RWPE2 (cell line): ENCODE measurements at regions not wholly inside any gene's neighbourhood (a gene's known extent, or its start where the extent isn't known, plus 50 kb on each side); places are given as distances from the start of the nearest gene placed in this dataset.

Source experiments
- ATAC-seq: fragments of 200-7000 bp; cut with Tn5 transposase; 3 replicates; pipeline ENCODE4 v1.9.1; 2021; ENCODE audit warnings: low read depth
- DNase-seq: peaks from one replicate; pipeline ENCODE4 v3.0.0-alpha.2; 2020; ENCODE audit warnings: low spot score
- H3K27ac ChIP-seq: fragments of 450-650 bp; 2 replicates; pipeline ENCODE4 v1.5.1; 2017; ENCODE audit warnings: mild to moderate bottlenecking; ENCODE audit not compliant: poor library complexity, severe bottlenecking
- H3K27me3 ChIP-seq: fragments of 250-450 bp; sonication (Bioruptor Pico); 2 replicates; pipeline ENCODE4 v1.5.1; 2021; ENCODE audit warnings: mild to moderate bottlenecking, moderate library complexity; ENCODE audit not compliant: insufficient read depth, poor library complexity, severe bottlenecking
- H3K36me3 ChIP-seq: fragments of 250-450 bp; sonication (Bioruptor Pico); 2 replicates; pipeline ENCODE4 v1.5.1; 2020; ENCODE audit warnings: low read depth, mild to moderate bottlenecking, moderate library complexity
- H3K4me1 ChIP-seq: fragments of 250-450 bp; sonication (Bioruptor Pico); 2 replicates; pipeline ENCODE4 v1.5.1; 2021; ENCODE audit warnings: mild to moderate bottlenecking, moderate library complexity; ENCODE audit not compliant: insufficient read depth, poor library complexity, severe bottlenecking
- H3K4me3 ChIP-seq: fragments of 250-450 bp; sonication (Bioruptor Pico); 2 replicates; pipeline ENCODE4 v1.5.1; 2021; ENCODE audit warnings: mild to moderate bottlenecking, moderate library complexity; ENCODE audit not compliant: severe bottlenecking
- H3K9me3 ChIP-seq: fragments of 250-450 bp; sonication (Bioruptor Pico); 2 replicates; pipeline ENCODE4 v1.5.1; 2021; ENCODE audit warnings: mild to moderate bottlenecking, moderate library complexity; ENCODE audit not compliant: severe bottlenecking
- TF ChIP-seq, protein P1 (sequence below): fragments of 450-650 bp; IDR thresholded peaks from one replicate; pipeline ENCODE4 v1.5.1; 2017; ENCODE audit warnings: mild to moderate bottlenecking, moderate library complexity; ENCODE audit not compliant: poor library complexity, severe bottlenecking

DNA sequence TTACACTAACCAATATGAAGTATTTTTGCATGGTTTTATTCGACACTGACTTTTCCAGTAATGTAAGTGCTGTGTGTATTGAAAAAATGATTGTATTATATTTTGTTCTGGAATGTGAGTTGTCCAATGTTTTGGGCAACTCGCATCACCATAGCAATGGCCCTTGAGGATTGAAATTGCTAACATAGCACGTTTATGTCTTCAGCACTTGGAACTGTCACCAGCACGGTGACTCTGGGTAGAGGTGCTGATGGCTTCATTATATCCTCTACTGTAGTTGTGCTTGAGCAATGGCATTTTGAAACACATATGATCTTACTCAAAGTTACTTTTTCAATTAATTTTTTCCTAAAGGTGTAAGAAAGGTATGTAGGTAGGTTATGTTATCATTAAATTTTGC is 271.5 kb downstream of the ACTR3 start:
- H3K4me3 ChIP-seq: no peak overlapping the region

DNA sequence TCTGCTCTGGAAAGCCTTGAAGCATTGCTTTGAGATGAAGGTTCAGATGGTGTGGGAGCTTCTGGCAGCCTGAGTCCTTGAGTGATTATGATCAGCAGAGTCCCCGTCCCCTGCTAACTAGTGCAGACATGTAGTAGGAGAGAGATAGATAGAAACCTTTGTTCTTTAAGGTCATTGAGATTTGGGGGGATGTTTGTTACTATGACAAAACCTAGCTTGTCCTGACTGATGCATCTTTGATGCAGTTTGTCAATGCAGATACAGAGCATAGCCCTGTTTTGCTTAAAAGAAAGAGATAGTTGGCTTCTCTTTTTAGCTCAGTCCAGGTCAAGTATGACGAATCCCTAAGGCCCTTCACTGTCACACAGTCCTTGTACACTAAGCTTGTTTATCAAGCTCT is 274.6 kb upstream of the DPP10 start:
- H3K4me3 ChIP-seq: no peak overlapping the region
- no peaks in the 10 kb centered on the region for H3K27me3 ChIP-seq
- DNase-seq (no peak), ATAC-seq (no peak)
- no peak overlapping the region for H3K27ac ChIP-seq
- no peaks in the 10 kb centered on the region for H3K9me3 ChIP-seq
- H3K4me1 ChIP-seq: no peaks in the 10 kb centered on the region
- TF ChIP-seq, protein P1, sequence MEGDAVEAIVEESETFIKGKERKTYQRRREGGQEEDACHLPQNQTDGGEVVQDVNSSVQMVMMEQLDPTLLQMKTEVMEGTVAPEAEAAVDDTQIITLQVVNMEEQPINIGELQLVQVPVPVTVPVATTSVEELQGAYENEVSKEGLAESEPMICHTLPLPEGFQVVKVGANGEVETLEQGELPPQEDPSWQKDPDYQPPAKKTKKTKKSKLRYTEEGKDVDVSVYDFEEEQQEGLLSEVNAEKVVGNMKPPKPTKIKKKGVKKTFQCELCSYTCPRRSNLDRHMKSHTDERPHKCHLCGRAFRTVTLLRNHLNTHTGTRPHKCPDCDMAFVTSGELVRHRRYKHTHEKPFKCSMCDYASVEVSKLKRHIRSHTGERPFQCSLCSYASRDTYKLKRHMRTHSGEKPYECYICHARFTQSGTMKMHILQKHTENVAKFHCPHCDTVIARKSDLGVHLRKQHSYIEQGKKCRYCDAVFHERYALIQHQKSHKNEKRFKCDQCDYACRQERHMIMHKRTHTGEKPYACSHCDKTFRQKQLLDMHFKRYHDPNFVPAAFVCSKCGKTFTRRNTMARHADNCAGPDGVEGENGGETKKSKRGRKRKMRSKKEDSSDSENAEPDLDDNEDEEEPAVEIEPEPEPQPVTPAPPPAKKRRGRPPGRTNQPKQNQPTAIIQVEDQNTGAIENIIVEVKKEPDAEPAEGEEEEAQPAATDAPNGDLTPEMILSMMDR: no peak
- no peaks in the 10 kb centered on the region for H3K36me3 ChIP-seq

More for the DNA sequence above, 271.5 kb downstream of the ACTR3 start:
- no peaks in the 10 kb centered on the region for H3K9me3 ChIP-seq
- H3K36me3 ChIP-seq: no peaks in the 10 kb centered on the region
- ATAC-seq: no peak
- TF ChIP-seq, protein P1: no peak
- no peaks in the 10 kb centered on the region for H3K4me1 ChIP-seq
- H3K27ac ChIP-seq: no peak overlapping the region
- H3K27me3 ChIP-seq: no peaks in the 10 kb centered on the region
- DNase-seq: no peak

DNA sequence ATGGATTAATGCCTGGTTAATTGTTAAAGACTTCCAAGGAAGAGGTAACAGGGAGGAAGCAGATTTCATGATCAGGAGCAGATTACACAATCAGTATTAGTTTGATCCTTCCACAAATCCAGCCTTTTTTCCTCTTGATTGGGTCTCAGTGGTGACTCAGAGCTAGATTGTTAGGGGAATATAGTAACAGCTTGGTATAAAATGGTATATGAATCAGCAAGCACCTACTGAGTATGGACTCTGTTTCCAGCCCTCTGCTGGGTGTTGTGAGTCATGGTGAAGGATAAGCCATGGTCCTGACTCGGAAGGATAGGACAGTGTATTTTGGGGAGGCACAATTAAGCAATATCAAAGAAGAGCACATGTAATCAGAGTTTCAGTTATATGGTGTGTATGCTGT is 272.4 kb upstream of the DPP10 start:
- ATAC-seq (peak; percentile 67; the same call in 2 of the 3 replicates), DNase-seq (no peak)
- no peaks in the 10 kb centered on the region for H3K4me1 ChIP-seq
- TF ChIP-seq, protein P1: no peak
- H3K27me3 ChIP-seq: no peaks in the 10 kb centered on the region
- H3K9me3 ChIP-seq: no peaks in the 10 kb centered on the region
- no peak overlapping the region for H3K27ac ChIP-seq
- H3K4me3 ChIP-seq: no peak overlapping the region
- H3K36me3 ChIP-seq: no peaks in the 10 kb centered on the region

DNA sequence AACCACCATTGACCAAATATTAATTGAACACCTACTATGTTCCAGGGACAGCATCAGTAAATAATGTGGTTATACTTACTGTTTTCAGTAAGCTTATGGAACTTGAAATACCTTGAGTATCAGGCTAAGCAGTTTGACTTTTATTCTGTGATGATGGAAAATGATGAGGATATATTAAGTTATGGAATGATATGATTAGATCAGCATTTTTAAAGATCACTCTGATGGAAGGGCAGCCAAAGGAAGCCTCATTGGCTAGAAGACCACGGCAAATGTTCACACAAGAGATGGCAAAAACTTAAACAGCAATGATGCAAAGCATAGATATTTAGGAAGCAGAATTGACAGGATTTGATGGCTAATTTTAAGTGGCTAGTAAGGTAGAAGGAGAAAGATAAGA is 266.9 kb upstream of the DPP10 start:
- H3K36me3 ChIP-seq: no peaks in the 10 kb centered on the region
- no peak overlapping the region for H3K27ac ChIP-seq
- no peaks in the 10 kb centered on the region for H3K4me1 ChIP-seq
- TF ChIP-seq, protein P1: no peak
- no peaks in the 10 kb centered on the region for H3K9me3 ChIP-seq
- DNase-seq (no peak), ATAC-seq (no peak)
- H3K4me3 ChIP-seq: no peak overlapping the region
- H3K27me3 ChIP-seq: no peaks in the 10 kb centered on the region

DNA sequence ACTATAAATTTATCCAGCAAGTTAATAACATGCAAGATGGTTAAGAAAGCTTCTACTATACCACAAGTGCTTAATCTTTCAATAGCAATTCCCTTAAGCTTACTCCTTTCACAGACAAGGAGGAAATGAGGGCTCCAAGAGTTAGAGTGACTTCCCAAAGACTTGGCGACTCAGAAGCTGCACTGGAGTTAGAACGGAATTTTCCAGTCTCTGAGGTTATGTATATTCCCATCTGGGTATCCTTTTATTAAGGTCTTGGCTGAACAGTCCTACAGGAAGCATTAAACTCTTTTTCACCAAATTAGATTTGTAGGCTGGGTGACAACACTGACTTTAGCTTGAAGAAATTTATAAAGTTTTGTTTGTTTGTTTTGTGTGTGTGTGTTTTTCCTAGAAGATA is 256.9 kb upstream of the DPP10 start:
- ATAC-seq (no peak), DNase-seq (no peak)
- H3K4me1 ChIP-seq: no peaks in the 10 kb centered on the region
- H3K4me3 ChIP-seq: no peak overlapping the region
- TF ChIP-seq, protein P1: no peak
- no peak overlapping the region for H3K27ac ChIP-seq
- no peaks in the 10 kb centered on the region for H3K27me3 ChIP-seq
- no peaks in the 10 kb centered on the region for H3K9me3 ChIP-seq
- no peaks in the 10 kb centered on the region for H3K36me3 ChIP-seq
